ENCODE measurements at regions not wholly inside any gene's neighbourhood (a gene's known extent, or its start where the extent isn't known, plus 50 kb on each side); places are given as distances from the start of the nearest gene placed in this dataset.

DNA sequence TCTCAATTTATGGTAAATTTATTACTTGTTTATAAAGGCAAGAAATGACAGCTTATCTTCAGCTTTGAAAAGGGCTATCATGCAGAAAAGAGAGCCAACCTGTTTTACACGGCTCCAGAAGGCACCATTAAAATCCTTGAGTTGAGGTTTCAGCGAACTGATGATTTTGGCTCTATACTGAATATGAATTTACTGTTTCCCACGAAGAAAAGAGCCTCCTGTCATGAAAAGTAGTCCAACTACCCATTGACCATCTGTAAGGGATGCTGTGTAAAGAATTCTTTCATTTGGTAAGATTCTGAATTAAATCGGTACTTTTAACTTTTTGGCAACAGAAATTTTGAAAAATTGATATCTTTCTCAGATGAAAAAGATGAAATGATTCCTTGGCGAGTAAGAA lies 657.6 kb upstream of the ZNF608 start:
- TF ChIP-seq, protein P1, sequence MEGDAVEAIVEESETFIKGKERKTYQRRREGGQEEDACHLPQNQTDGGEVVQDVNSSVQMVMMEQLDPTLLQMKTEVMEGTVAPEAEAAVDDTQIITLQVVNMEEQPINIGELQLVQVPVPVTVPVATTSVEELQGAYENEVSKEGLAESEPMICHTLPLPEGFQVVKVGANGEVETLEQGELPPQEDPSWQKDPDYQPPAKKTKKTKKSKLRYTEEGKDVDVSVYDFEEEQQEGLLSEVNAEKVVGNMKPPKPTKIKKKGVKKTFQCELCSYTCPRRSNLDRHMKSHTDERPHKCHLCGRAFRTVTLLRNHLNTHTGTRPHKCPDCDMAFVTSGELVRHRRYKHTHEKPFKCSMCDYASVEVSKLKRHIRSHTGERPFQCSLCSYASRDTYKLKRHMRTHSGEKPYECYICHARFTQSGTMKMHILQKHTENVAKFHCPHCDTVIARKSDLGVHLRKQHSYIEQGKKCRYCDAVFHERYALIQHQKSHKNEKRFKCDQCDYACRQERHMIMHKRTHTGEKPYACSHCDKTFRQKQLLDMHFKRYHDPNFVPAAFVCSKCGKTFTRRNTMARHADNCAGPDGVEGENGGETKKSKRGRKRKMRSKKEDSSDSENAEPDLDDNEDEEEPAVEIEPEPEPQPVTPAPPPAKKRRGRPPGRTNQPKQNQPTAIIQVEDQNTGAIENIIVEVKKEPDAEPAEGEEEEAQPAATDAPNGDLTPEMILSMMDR (IDR thresholded peaks at IDR 0.05; ENCODE audit: extremely low read depth in 1 of 2, insufficient read depth in 1 of 2, low read depth in 1 of 2, low read length in 2 of 2), result no peak
- no peak for TF ChIP-seq MYC (IDR thresholded peaks at IDR 0.05; ENCODE audit: low read depth, low read length)

All from endothelial cell of umbilical vein (primary cell).